GM21367 (cell line): ENCODE measurements at regions not wholly inside any gene's neighbourhood (a gene's known extent, or its start where the extent isn't known, plus 50 kb on each side); places are given as distances from the start of the nearest gene placed in this dataset.

Experiments
- ATAC-seq: cut with Tn5 transposase; IDR thresholded peaks from one replicate; pipeline ENCODE4 v1.9.1; 2021; ENCODE audit not compliant: unreplicated experiment

GRCh38 chr3:102215166-102215565 lies 219.6 kb upstream of the ZPLD1 start:
- no peak for ATAC-seq

GRCh38 chr3:102223132-102223531 lies 211.7 kb upstream of the ZPLD1 start:
- ATAC-seq = no peak

DNA sequence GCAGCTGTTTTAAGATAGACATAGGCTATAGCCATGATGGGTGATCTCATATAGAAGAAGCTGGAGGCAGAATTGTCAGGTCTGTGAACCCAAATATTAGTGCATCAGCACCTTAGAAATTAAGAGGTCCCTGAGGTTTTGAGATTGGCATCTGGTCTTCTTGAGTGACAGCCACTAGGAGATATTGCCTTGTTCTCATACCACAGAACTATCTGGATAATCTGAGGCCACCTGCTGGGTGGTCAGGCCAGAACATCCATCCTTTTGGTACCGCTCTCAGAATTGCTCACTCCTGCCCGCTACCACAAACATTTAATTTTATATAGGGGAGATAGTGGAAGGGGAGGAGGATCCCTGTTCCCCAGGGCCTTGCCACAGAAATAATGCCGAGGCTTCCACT lies 210.6 kb upstream of the ZPLD1 start:
- no peak for ATAC-seq

GRCh38 chr3:102225005-102225404 lies 209.8 kb upstream of the ZPLD1 start:
- no peak for ATAC-seq

DNA sequence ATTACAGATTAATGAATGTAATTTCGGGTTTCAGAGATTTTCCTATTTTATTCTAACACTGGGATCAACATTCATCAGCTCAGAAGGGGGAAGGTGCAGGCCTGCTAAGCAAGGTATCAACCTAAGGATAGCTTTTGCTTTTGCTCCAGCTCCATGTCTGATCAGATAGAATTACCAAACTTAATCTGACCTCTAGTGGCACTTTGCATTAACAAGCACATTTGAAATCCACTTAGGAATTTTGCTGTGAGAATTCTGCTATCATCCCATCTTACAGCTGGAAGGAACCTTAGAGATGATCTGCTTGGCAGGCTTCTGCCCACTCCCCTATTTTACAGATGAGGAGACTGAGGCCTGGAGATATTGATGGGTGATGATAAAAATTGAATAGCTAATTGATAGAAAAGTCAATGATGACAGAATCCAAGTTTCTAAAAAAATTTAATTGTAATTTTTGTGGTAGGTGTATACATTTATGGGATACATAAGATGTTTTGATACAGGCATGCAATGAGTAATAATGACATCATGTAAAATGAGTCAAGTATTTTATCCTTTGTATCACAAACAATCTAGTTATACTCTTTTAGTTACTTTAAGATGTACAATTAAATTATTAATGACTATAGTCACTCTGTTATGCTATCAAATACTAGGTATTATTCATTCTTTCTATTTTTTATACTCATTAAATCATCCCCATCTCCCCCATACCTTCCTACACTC lies 209.2 kb upstream of the ZPLD1 start:
- peak; percentile 49 for ATAC-seq

DNA sequence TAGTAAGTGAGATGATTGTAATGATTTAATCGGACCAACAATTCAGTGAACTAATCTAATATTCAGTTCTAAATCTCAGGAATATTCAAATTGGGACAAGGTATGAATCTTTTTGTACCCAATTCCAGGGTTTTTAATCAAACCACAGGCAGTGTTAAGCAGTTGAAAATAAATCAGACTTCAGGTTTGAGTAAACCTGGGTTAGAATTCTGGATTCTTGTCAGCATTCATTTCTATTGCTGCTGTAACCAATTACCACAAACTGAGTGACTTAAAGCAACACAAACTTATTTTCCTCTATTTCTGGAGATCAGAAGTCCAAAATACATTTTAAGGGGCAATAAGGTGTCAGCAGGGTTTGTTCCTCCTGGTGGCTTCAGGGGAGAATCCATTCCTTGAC lies 208.4 kb upstream of the ZPLD1 start:
- ATAC-seq = no peak

DNA sequence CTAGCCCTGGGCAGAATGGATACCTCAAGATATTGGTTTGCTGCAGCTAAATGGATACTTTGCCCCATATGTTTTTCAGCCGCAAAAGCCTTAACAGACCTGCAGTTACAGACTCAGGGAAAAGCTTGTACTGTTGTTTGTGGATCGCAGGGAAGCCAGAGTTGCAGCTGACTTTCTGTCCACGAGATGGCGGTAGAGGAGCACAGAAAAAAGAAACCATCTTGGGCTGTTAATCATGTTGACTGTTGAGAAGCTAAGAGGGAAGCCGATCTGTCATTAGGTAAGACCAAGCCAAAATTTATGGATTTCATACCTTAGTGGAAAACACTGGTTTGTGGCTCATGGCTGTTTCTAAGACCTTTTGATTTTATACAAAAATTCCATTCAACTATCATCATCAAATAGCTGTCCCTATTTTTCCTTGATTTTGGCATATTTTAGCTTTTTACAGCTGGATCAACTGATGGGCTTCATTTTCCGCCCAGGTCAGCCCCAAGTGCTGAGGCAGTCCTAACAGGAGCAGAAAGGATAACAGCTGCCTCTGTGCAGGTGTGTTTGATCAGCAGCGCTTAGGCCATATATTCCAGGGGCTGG lies 205.7 kb upstream of the ZPLD1 start:
- peak; percentile 37 for ATAC-seq

DNA sequence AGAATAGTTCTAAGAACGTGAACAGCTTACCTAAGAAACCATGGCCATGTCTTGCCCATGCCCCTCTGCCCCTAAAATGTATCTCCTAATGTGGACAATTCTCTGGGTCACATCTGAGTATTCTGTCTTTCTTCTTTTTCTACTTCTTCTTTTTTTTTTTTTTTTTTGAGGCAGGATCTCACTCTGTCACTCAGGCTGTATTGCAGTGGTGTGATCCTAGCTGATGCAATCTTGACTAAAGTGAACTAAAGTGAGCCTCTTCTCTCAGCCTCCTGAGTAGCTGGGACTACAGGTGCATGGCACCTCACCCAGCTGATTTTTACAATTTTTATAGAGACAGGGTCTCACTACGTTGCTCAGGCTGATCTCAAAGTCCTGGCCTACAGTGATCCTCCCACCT lies 204.8 kb upstream of the ZPLD1 start:
- ATAC-seq = no peak

GRCh38 chr3:102233881-102234280 lies 200.9 kb upstream of the ZPLD1 start:
- peak; percentile 91 for ATAC-seq

GRCh38 chr3:102235679-102236078 lies 199.1 kb upstream of the ZPLD1 start:
- ATAC-seq = peak; percentile 34

- no peak for ATAC-seq
Observed at GRCh38 chr3:102237181-102237580, 197.6 kb upstream of the ZPLD1 start.

DNA sequence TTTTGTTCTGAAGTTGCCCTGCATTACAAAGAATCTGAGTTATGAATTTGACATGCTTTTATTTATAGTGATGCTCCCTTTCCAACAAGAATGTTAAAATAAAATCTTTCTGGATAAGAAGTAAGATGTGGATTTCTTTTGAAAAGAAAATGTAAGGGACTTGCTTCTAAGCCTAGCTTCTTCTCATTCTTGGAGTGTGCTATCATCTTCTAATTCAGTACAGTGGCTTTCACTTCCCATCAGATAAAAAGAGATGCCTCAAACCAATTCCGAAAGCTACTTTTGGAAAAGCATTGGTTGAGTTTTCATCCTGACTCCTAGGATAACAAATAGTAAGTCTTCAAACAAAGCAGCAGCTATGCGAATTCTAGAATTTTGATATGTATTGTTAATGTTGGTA lies 197.0 kb upstream of the ZPLD1 start:
- ATAC-seq = no peak

DNA sequence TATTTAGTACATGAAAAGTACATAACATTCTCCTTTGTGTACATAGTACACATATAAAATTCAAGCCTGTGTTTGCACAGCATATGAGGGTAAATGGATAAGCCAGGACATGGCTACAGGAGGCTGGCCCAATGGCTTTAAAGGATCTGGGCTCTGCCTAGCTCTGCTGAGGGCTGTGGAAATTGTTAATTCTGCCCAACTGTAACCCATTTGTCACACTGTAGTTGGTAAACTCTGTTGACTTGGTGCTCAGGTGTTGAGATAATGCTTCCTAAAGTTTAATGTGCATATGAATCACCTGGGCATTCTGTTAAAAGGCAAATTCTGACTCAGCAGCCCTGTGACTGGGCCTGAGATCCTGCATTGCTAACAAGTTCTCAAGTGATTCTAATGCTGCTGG lies 196.5 kb upstream of the ZPLD1 start:
- no peak for ATAC-seq

GRCh38 chr3:102240720-102241119 lies 194.1 kb upstream of the ZPLD1 start:
- ATAC-seq = no peak

GRCh38 chr3:102248981-102249705 lies 185.7 kb upstream of the ZPLD1 start:
- no peak for ATAC-seq

- ATAC-seq = no peak
Observed at GRCh38 chr3:102255736-102256135, 179.1 kb upstream of the ZPLD1 start.

GRCh38 chr3:102258666-102259227 lies 176.1 kb upstream of the ZPLD1 start:
- peak; percentile 85 for ATAC-seq

DNA sequence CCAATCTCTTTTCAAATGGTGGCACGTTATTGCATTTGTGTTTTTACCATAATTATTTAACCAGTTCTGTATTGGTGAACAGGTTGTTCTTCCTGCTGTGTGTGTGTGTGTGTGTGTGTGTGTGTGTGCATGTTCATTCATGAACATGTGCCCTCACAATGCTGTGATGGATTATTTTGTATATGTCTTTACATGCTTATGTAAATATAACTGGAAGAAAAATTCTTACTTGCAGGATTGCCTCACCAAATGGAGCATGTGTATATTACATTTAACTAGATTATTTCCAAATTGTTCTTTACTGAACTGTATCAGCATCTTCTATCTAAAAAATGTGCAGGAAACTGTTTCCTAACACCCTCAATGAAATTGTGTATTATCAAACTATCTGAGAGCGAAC lies 175.2 kb upstream of the ZPLD1 start:
- ATAC-seq = no peak

- ATAC-seq = peak; percentile 81
Observed at GRCh38 chr3:102265720-102266119, 169.1 kb upstream of the ZPLD1 start.

GRCh38 chr3:102269406-102269805 lies 165.4 kb upstream of the ZPLD1 start:
- no peak for ATAC-seq

DNA sequence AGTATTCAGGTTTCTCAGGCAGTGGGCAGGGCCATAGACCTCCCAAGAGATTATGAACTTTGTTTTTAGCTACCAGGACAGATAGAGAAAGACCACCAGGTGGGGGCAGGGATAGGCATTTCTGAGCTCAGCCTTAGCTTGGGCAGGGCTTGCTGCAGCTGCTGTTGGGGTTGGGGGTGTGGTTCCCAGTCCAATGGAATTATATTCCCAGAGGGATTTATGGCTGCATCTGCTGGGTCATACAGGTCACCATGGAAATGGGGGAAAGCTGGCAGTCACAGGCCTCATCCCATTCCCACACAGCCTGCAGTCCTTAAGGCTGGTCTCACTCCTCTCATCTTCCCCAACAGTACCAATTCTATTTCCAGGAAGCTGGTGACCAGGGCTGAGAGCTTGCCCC lies 144.6 kb upstream of the ZPLD1 start:
- ATAC-seq = no peak

DNA sequence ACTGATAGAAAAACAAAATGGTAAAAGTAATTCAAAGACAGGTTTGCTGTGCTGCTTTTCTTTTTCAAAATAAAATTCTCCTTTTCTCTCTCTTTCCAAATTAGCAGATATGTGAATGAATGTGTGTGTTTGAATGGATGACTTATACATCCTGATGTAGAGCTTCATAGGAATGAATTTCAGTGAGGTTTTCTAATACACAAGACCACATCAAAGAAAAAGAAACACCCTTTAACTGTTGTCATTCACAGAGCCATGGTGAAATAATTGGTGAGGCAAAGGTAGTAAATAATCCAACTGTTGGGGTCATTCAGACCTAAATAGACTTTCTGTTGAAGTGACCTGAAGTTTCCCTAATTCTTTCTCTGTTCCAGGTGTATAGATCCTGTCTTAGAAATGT lies 139.1 kb upstream of the ZPLD1 start:
- no peak for ATAC-seq
